Stomach (tissue), 8 donors: ENCODE measurements at regions not wholly inside any gene's neighbourhood (a gene's known extent, or its start where the extent isn't known, plus 50 kb on each side); places are given as distances from the start of the nearest gene placed in this dataset.

Experiments
- DNase-seq, 2 donors: peaks; one replicate each; pipeline versions ENCODE4 v3.0.0 to v3.0.0-alpha.2; 2013 to 2019
- H3K27ac ChIP-seq, 5 donors: fragments of 200-600 bp in 4 of 5; sonication (generic) in 4 of 5; one replicate each; pipeline ENCODE4 v1.5.1; 2013 to 2019; ENCODE audit warnings: mild to moderate bottlenecking in 1 of 5, moderate library complexity in 1 of 5
- H3K27me3 ChIP-seq, 3 donors: fragments of 200-600 bp; sonication (generic); one replicate each; pipeline ENCODE4 v1.5.1; 2017 to 2019; ENCODE audit warnings: mixed run types in 1 of 3
- H3K36me3 ChIP-seq, 4 donors: fragments of 200-600 bp; sonication (generic); 1 replicate in 3 of 4; 2 replicates in 1 of 4; pipeline ENCODE4 v1.5.1; 2016 to 2019
- H3K4me1 ChIP-seq, 4 donors: fragments of 200-600 bp; sonication (generic); one replicate each; pipeline ENCODE4 v1.5.1; 2016 to 2019
- H3K4me3 ChIP-seq, 4 donors: fragments of 200-600 bp; sonication (generic) in 3 of 4; one replicate each; pipeline ENCODE4 v1.5.1; 2016 to 2019; ENCODE audit warnings: mild to moderate bottlenecking in 1 of 4
- H3K9me3 ChIP-seq, 4 donors: fragments of 200-600 bp; sonication (generic); one replicate each; pipeline ENCODE4 v1.5.1; 2016 to 2019
- CTCF ChIP-seq, 7 experiments: fragments of 450-650 bp in 4 of 7; fragments of 200-600 bp in 3 of 7; sonication (generic) in 3 of 7; IDR thresholded peaks; one replicate each; pipeline ENCODE4 v1.5.1; 2016 to 2019; ENCODE audit warnings: antibody characterized with exemption in 7 of 7, control low read depth in 2 of 7, mild to moderate bottlenecking in 1 of 7
- EP300 ChIP-seq: sonication (generic); formaldehyde crosslinking; IDR thresholded peaks from one replicate; pipeline ENCODE4 v1.6.1; 2017; ENCODE audit warnings: antibody characterized with exemption
- POLR2A ChIP-seq, 4 donors: fragments of 450-650 bp; IDR thresholded peaks; one replicate each; pipeline ENCODE4 v1.6.1; 2016; ENCODE audit warnings: antibody characterized with exemption in 4 of 4, control low read depth in 2 of 4, mild to moderate bottlenecking in 1 of 4, moderate library complexity in 1 of 4
- POLR2AphosphoS5 ChIP-seq, 3 donors: sonication (generic); formaldehyde crosslinking; IDR thresholded peaks; one replicate each; pipeline ENCODE4 v1.6.1; 2016; ENCODE audit warnings: antibody characterized with exemption in 3 of 3
- WGBS, 5 donors: extraction: QIAGEN DNeasy Blood & Tissue Kit in 3 of 5; methylation state at CpG; one replicate each; pipeline versions ENCODE4 v1.1.5 to v1.1.7; 2013 to 2018; 5-methylcytosine and 5-hydroxymethylcytosine counted together
- intact Hi-C: fragments of 100-400 bp; cut with DNase I; formaldehyde crosslinking; loops from one replicate; pipeline ENCODE4 v1.15.1; 2023; ENCODE audit warnings: low total_unique reads
- donor health status: healthy with polysubstance abuse.
- donor health status: Bipolar disorder and iron deficiency.
- donor health status: healthy.

DNA sequence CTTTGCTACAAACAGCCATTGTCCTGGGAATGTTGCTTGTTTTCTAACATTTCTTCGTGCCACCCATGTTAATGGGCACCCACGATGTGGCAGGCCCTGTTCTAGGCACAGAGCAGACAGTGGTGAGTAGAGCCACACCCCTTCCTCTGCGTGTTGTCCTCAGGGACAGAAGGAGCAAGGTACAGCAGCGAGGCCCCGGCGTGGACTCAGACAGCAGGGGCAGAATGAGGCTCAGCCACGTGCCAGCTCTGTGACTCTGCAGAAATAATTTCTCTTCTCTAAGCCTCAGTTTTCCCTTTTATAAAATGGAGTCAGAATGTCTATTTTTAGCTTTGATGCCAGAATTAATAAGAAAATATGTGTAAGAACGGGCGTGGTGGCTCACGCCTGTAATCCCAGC lies 401.7 kb downstream of the TSN start:
- Histone ChIP-seq H3K4me3 (no peak overlapping the region), H3K9me3 (no peaks in the 10 kb centered on the region), H3K4me1 (peaks cover 0 to 10% (median 2%) of the 10 kb centered on the region in 4 donors), H3K27me3 (no peaks in the 10 kb centered on the region), H3K36me3 (no peaks in the 10 kb centered on the region), H3K27ac (no peak overlapping the region)
- TF ChIP-seq POLR2AphosphoS5 (IDR thresholded peaks at IDR 0.05) (no peak), CTCF (IDR thresholded peaks at IDR 0.05) (no peak), POLR2A (IDR thresholded peaks at IDR 0.05) (no peak), EP300 (no peak)
- intact Hi-C loops: no loop called here
- no peak for DNase-seq
- WGBS, 5 donors: 82 to 91% (median 87%) methylated on average over 10 of the region's 10 CpGs

- Histone ChIP-seq H3K9me3 (no peaks in the 10 kb centered on the region), H3K27ac (no peak overlapping the region), H3K4me1 (no peaks in the 10 kb centered on the region), H3K4me3 (no peak overlapping the region), H3K36me3 (no peaks in the 10 kb centered on the region), H3K27me3 (no peaks in the 10 kb centered on the region)
- TF ChIP-seq EP300: no peak
- TF ChIP-seq POLR2A (IDR thresholded peaks at IDR 0.05): no peak
- no peak for TF ChIP-seq POLR2AphosphoS5 (IDR thresholded peaks at IDR 0.05)
- no peak for TF ChIP-seq CTCF (IDR thresholded peaks at IDR 0.05)
- intact Hi-C loops: no loop called here
- DNase-seq: no peak
- 41 to 76% (median 46%) methylated on average over 1 of the region's 1 CpG for WGBS, 5 donors
Observed at GRCh38 chr2:122163617-122164016, 408.2 kb downstream of the TSN start.

GRCh38 chr2:122164964-122165363 lies 409.5 kb downstream of the TSN start:
- DNase-seq: no peak
- Histone ChIP-seq H3K27ac (no peak overlapping the region), H3K27me3 (no peaks in the 10 kb centered on the region), H3K9me3 (no peaks in the 10 kb centered on the region), H3K36me3 (no peaks in the 10 kb centered on the region), H3K4me1 (no peaks in the 10 kb centered on the region), H3K4me3 (no peak overlapping the region)
- intact Hi-C loops: no loop called here
- TF ChIP-seq POLR2AphosphoS5 (IDR thresholded peaks at IDR 0.05): no peak
- no peak for TF ChIP-seq EP300
- no peak for TF ChIP-seq CTCF (IDR thresholded peaks at IDR 0.05)
- no peak for TF ChIP-seq POLR2A (IDR thresholded peaks at IDR 0.05)
- WGBS, 5 donors: 85 to 95% (median 92%) methylated on average over 8 of the region's 8 CpGs

DNA sequence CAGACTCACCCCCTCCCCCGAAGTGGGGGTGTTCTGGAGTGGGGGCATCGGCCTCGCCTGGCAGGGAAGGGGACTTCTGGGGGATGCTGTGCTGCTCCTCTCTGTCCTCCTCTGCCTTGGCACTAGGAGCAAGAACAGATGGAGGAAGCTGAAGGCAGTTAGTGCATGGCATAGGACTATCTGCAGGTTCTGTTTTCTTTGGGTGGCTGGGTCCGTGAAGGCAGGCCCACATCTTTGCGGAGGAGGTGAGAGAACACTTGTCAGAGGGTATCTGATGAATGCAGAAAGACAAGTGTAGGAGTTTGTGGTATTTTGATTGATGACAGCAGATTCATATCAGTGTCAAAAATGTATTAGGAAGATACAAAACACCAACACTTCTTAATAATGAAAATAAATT lies 411.4 kb downstream of the TSN start:
- Histone ChIP-seq H3K4me3 (no peak overlapping the region), H3K27ac (no peak overlapping the region), H3K36me3 (no peaks in the 10 kb centered on the region), H3K9me3 (no peaks in the 10 kb centered on the region), H3K4me1 (no peaks in the 10 kb centered on the region), H3K27me3 (no peaks in the 10 kb centered on the region)
- WGBS, 5 donors: 66 to 76% (median 74%) methylated on average over 4 to 5 of the region's 5 CpGs
- DNase-seq: no peak
- intact Hi-C loops: no loop called here
- TF ChIP-seq EP300: no peak
- no peak for TF ChIP-seq CTCF (IDR thresholded peaks at IDR 0.05)
- TF ChIP-seq POLR2AphosphoS5 (IDR thresholded peaks at IDR 0.05): no peak
- no peak for TF ChIP-seq POLR2A (IDR thresholded peaks at IDR 0.05)
